GM12874 (cell line): ENCODE measurements at regions not wholly inside any gene's neighbourhood (a gene's known extent, or its start where the extent isn't known, plus 50 kb on each side); places are given as distances from the start of the nearest gene placed in this dataset.

Experiments
- CTCF ChIP-seq: IDR thresholded peaks from 2 replicates; pipeline ENCODE4 v1.5.1; 2011; ENCODE audit warnings: low read depth, mild to moderate bottlenecking, control low read depth, low read length, moderate library complexity; ENCODE audit not compliant: insufficient read depth

DNA sequence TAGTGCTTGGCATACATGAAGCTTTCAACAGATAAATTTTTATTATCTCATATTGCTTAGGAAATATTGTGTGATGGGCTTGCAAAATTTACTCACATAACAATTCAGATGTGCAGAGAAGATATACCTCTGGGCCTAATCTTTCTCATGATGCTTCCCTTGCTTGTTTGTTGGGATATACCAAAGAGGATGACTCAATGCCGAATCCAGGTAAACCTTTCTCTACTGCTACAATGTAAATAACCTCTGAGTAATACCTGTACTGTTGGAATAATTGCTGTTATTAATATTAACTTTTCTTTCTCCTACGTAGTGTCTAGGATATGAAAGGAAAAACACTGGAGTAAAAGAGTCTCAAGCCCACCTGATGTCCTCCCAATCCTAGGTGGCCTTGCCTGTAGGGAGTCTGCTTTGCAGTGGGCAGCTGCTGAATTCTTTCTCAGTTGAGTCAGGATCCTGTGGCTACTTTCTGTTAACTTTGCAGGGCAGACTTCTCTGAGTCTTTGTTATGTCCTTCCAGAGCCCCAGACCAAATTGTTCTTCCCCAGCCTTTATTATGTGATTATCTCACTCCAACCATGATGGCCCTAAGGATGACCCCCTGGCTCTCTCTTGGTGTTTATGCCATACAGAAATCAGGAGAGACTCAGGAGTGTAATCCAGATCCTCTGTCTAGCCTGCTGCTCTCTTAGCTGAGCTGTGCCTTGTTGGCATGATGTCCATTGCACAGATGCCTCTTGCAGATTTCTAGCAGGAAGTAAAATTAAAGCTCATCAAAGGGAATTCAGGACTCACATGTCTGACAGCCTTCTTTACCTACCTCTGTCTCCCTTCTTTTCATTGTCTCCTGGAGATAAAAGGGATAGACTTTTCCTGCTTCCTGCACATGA is 208.1 kb downstream of the SNX18 start:
- no peak for TF ChIP-seq CTCF

- no peak for TF ChIP-seq CTCF
Observed at GRCh38 chr5:54722846-54723433, 205.4 kb downstream of the SNX18 start.

DNA sequence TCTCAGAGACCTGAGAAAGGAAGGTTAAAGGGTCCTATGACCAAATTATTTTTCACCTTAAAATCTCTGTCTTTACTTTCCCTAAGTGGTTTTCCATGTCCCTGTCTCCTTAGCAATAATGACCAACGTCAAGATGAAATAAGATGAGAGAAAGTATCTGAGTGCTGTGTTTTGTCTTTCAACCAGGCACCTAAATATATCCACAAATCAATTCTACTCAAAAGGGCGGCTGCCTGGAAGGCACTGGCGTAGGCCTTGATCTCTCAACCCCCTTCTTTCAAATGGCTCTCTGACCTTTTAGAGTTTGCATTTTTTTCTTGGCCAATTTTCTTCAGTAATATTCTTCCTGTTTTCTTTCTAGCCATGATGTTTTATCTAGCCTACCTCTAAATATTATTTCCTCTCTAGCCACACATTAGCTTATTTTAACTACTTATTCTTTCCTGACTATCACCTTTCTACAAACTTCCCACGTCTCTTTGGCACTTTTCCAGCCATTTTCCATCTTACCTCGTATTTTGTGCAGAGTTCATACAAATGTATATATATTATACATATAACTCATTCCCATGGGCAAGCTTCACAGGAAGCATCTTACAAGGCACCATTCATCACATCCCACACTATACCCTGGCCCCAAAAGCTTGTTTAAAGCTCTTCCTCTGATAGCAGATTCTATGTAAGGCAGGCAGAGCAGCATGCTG is 204.5 kb downstream of the SNX18 start:
- TF ChIP-seq CTCF = no peak

GRCh38 chr5:54721116-54721515 is 203.6 kb downstream of the SNX18 start:
- TF ChIP-seq CTCF = no peak

DNA sequence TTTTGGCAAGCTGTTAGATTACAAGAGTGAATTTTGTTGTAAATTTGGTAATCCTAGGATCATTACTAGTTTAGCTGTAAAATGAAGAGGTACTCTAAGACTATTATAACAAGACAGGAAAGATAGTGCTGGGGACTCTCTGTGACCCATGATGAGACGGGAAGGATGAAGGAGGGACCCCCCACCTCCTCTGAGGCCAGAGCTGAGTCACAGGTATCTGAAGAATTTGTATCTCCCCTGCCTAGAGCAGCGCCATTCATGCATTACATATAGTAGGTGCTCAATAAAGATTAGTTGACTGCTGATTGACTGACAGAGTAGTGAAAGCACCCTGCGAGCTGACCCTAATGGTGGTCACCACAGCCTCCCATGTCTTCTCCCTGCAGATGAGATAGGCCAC is 202.8 kb downstream of the SNX18 start:
- no peak for TF ChIP-seq CTCF

DNA sequence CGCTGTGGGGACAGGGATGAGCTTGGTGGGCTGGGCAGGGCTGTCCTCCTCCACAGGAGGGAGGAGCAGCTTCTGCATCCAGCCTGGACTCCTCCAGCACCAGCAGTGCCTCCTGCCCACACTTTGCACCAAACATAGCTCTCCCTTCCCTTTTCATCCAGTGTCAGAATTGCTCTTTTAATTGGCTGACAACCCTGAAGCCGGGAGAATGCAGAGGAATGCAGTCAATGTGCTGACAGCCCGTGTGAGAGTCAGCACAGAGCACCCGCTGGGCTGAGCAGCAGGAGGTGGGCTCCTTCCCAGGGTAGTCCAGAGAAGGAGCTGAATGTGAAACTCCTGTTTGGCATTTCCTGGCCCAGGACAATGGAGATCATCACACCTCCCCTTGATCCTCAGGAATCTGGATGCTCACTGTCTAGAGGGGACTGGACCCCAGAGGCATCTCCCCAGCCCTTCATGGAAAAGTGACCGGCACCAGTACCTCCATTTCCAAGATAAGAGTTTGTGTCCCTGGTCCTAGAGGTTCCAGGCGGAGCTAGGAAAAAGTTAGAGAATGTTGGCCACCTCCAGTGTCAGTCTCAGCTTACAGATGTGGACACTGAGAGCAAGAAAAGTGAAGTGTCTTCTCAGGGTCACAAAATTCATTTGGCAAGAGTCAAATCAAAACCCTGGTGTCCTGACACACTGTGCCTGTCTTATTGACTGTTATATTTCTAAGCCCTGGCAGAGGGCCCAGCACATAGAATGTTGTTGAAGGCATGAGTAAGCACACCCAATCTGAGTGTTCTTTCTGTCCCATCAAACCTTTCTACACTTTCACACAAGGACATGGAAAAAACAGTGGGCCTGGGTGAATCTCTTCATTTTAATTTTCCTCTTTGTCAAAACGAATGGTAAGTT is 202.1 kb downstream of the SNX18 start:
- no peak for TF ChIP-seq CTCF

DNA sequence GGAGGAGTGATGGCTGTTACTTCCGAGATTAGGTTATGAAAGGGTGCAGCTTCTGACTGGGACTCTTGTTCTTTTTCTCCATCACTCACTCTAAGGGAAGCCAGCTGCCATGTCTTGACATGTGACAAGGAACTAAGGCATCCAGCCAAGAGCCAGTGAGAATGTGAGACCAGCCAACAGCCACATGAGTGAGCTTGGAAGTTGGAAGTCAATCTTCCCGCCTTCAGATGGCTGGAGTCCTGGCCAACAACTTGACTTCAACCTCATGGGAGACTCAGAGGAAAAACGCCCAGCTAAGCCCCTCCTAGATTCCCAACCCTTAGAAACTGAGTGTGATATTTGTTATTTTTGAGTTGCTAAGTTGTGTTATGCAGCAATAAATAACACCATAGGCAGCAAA is 201.1 kb downstream of the SNX18 start:
- no peak for TF ChIP-seq CTCF
